ENCODE measurements at regions not wholly inside any gene's neighbourhood (a gene's known extent, or its start where the extent isn't known, plus 50 kb on each side); places are given as distances from the start of the nearest gene placed in this dataset.

GRCh38 chr2:204329016-204329415 lies 216.3 kb upstream of the PARD3B start:
- WGBS, result 83% methylated on average over 6 of the region's 6 CpGs
- Histone ChIP-seq H3K36me3 (no peaks in the 10 kb centered on the region), H3K9me3 (no peaks in the 10 kb centered on the region), H3K4me3 (no peak overlapping the region), H3K4me1 (replicated peaks) (no peaks in the 10 kb centered on the region), H3K27ac (no peak overlapping the region), H3K27me3 (replicated peaks; ENCODE audit: insufficient read depth) (no peaks in the 10 kb centered on the region)
- DNase-seq (ENCODE audit: low spot score), result no peak
- TF ChIP-seq POLR2A (IDR thresholded peaks at IDR 0.05), result no peak
- TF ChIP-seq, protein P1, sequence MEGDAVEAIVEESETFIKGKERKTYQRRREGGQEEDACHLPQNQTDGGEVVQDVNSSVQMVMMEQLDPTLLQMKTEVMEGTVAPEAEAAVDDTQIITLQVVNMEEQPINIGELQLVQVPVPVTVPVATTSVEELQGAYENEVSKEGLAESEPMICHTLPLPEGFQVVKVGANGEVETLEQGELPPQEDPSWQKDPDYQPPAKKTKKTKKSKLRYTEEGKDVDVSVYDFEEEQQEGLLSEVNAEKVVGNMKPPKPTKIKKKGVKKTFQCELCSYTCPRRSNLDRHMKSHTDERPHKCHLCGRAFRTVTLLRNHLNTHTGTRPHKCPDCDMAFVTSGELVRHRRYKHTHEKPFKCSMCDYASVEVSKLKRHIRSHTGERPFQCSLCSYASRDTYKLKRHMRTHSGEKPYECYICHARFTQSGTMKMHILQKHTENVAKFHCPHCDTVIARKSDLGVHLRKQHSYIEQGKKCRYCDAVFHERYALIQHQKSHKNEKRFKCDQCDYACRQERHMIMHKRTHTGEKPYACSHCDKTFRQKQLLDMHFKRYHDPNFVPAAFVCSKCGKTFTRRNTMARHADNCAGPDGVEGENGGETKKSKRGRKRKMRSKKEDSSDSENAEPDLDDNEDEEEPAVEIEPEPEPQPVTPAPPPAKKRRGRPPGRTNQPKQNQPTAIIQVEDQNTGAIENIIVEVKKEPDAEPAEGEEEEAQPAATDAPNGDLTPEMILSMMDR (IDR thresholded peaks at IDR 0.05), result no peak
- no peak for TF ChIP-seq POLR2AphosphoS5 (IDR thresholded peaks at IDR 0.05)
- intact Hi-C loops (cut with DNase I), result loop anchor here (5.0 to 10.0 kb wide), 4 partner anchors 184 to 1596 kb away; no protein-coding TSS in a partner anchor

DNA sequence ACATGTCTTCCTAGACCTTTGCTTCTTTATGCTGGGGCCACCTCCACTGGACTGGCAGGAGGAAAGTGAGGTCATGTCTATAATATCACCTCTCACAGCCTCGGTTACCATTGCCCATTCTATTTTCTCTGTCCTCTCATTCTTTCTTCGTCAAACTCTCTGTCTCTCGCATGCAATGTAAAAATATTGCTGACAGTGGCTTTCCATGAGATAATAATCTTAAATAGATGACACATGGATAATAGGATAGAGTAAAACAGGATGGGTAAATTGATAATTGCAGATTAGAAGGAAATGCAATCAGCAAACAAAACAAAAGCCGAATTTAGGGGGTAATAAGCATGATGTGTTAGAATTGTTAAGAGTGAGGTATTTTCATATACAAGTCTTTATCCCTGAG lies 215.7 kb upstream of the PARD3B start:
- Histone ChIP-seq H3K4me1 (replicated peaks) (no peaks in the 10 kb centered on the region), H3K27me3 (replicated peaks; ENCODE audit: insufficient read depth) (no peaks in the 10 kb centered on the region), H3K9me3 (no peaks in the 10 kb centered on the region), H3K27ac (no peak overlapping the region), H3K4me3 (no peak overlapping the region), H3K36me3 (no peaks in the 10 kb centered on the region)
- 83% methylated on average over 4 of the region's 4 CpGs for WGBS
- TF ChIP-seq POLR2AphosphoS5 (IDR thresholded peaks at IDR 0.05) (no peak), POLR2A (IDR thresholded peaks at IDR 0.05) (no peak)
- TF ChIP-seq, protein P1 (IDR thresholded peaks at IDR 0.05), result no peak
- DNase-seq (ENCODE audit: low spot score), result no peak
- intact Hi-C loops (cut with DNase I), result loop anchor here (5.0 to 10.0 kb wide), 4 partner anchors 185 to 1595 kb away; no protein-coding TSS in a partner anchor

- no peak overlapping the region for H3K27ac ChIP-seq
Measured at GRCh38 chr2:204331180-204331579, 214.1 kb upstream of the PARD3B start.

GRCh38 chr2:204331988-204332387 lies 213.3 kb upstream of the PARD3B start:
- Histone ChIP-seq H3K36me3 (no peaks in the 10 kb centered on the region), H3K4me3 (no peak overlapping the region), H3K9me3 (no peaks in the 10 kb centered on the region), H3K27ac (no peak overlapping the region), H3K27me3 (replicated peaks; ENCODE audit: insufficient read depth) (no peaks in the 10 kb centered on the region), H3K4me1 (replicated peaks) (no peaks in the 10 kb centered on the region)
- TF ChIP-seq POLR2AphosphoS5 (IDR thresholded peaks at IDR 0.05) (no peak), POLR2A (IDR thresholded peaks at IDR 0.05) (no peak)
- TF ChIP-seq, protein P1 (IDR thresholded peaks at IDR 0.05), result no peak
- WGBS, result 96% methylated on average over 2 of the region's 2 CpGs
- intact Hi-C loops (cut with DNase I), result no loop called here
- DNase-seq (ENCODE audit: low spot score), result no peak

More at GRCh38 chr2:204331180-204331579, 214.1 kb upstream of the PARD3B start:
- TF ChIP-seq POLR2AphosphoS5 (IDR thresholded peaks at IDR 0.05), result no peak
- TF ChIP-seq POLR2A (IDR thresholded peaks at IDR 0.05), result no peak
- TF ChIP-seq, protein P1 (IDR thresholded peaks at IDR 0.05), result no peak
- Histone ChIP-seq H3K36me3 (no peaks in the 10 kb centered on the region), H3K27me3 (replicated peaks; ENCODE audit: insufficient read depth) (no peaks in the 10 kb centered on the region), H3K4me1 (replicated peaks) (no peaks in the 10 kb centered on the region), H3K4me3 (no peak overlapping the region), H3K9me3 (no peaks in the 10 kb centered on the region)
- 96% methylated on average over 6 of the region's 6 CpGs for WGBS
- intact Hi-C loops (cut with DNase I), result no loop called here
- DNase-seq (ENCODE audit: low spot score), result no peak

DNA sequence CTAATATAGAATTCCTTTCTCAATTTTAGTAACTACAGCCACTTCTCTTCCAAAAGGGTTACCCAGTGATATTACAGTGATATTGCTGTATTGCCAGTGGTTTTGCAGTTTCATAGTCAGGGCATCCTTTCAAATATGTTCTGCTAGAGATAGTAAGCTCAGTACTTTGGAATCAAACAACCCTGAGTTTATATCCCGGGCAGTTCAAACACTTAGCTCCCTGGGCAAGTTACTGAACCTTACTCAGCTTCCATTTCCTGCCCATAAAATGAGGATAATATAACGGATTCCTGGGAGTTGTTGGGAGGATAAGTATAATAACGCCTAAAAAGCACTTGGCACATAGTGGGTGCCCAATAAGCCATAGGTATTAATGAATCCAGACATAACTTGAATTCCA lies 212.6 kb upstream of the PARD3B start:
- Histone ChIP-seq H3K4me3 (no peak overlapping the region), H3K4me1 (replicated peaks) (no peaks in the 10 kb centered on the region), H3K9me3 (no peaks in the 10 kb centered on the region), H3K36me3 (no peaks in the 10 kb centered on the region), H3K27ac (no peak overlapping the region), H3K27me3 (replicated peaks; ENCODE audit: insufficient read depth) (no peaks in the 10 kb centered on the region)
- WGBS, result 72% methylated on average over 3 of the region's 3 CpGs
- TF ChIP-seq POLR2AphosphoS5 (IDR thresholded peaks at IDR 0.05), result no peak
- TF ChIP-seq, protein P1 (IDR thresholded peaks at IDR 0.05), result no peak
- TF ChIP-seq POLR2A (IDR thresholded peaks at IDR 0.05), result no peak
- intact Hi-C loops (cut with DNase I), result no loop called here
- no peak for DNase-seq (ENCODE audit: low spot score)

Measured in prostate gland (tissue), 2 donors.